ENCODE measurements at regions not wholly inside any gene's neighbourhood (a gene's known extent, or its start where the extent isn't known, plus 50 kb on each side); places are given as distances from the start of the nearest gene placed in this dataset.

DNA sequence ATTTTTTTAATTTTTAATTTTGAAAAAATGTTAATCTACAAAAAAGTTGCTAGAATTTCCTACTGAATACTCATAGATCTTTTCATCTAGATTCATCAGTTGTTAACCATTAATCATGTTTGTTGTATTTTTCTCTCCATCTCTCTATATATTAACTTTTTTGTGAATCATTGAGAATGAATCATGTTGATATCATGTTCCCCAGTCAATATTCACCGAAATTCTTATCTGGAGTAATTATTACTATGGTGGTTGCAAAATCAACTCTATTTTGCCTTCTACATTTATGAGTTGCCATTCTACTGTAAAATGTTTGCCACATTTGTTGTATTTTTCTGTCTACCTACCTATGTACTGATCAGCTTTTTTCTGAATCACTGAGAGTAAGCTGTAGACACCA lies 154.0 kb downstream of the SPP2 start:
- no peaks in the 10 kb centered on the region; the same call in 1 of the 2 replicates for H3K9me3 ChIP-seq (ENCODE audit: control insufficient read depth, insufficient read depth, low read length)
- H3K27ac ChIP-seq (ENCODE audit: low read depth, low read length), result no peak overlapping the region
- DNase-seq (ENCODE audit: low read depth, low spot score), result no peak
- peaks cover 6% of the 10 kb centered on the region for H3K27me3 ChIP-seq (ENCODE audit: control insufficient read depth, insufficient read depth, low read length)
- TF ChIP-seq, protein P1, sequence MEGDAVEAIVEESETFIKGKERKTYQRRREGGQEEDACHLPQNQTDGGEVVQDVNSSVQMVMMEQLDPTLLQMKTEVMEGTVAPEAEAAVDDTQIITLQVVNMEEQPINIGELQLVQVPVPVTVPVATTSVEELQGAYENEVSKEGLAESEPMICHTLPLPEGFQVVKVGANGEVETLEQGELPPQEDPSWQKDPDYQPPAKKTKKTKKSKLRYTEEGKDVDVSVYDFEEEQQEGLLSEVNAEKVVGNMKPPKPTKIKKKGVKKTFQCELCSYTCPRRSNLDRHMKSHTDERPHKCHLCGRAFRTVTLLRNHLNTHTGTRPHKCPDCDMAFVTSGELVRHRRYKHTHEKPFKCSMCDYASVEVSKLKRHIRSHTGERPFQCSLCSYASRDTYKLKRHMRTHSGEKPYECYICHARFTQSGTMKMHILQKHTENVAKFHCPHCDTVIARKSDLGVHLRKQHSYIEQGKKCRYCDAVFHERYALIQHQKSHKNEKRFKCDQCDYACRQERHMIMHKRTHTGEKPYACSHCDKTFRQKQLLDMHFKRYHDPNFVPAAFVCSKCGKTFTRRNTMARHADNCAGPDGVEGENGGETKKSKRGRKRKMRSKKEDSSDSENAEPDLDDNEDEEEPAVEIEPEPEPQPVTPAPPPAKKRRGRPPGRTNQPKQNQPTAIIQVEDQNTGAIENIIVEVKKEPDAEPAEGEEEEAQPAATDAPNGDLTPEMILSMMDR (IDR thresholded peaks at IDR 0.05; ENCODE audit: low read depth, low read length), result no peak
- no peak overlapping the region for H3K4me3 ChIP-seq (ENCODE audit: low read depth, low read length)
- ChIA-PET POLR2A (no interaction called here), CTCF (no interaction called here)

DNA sequence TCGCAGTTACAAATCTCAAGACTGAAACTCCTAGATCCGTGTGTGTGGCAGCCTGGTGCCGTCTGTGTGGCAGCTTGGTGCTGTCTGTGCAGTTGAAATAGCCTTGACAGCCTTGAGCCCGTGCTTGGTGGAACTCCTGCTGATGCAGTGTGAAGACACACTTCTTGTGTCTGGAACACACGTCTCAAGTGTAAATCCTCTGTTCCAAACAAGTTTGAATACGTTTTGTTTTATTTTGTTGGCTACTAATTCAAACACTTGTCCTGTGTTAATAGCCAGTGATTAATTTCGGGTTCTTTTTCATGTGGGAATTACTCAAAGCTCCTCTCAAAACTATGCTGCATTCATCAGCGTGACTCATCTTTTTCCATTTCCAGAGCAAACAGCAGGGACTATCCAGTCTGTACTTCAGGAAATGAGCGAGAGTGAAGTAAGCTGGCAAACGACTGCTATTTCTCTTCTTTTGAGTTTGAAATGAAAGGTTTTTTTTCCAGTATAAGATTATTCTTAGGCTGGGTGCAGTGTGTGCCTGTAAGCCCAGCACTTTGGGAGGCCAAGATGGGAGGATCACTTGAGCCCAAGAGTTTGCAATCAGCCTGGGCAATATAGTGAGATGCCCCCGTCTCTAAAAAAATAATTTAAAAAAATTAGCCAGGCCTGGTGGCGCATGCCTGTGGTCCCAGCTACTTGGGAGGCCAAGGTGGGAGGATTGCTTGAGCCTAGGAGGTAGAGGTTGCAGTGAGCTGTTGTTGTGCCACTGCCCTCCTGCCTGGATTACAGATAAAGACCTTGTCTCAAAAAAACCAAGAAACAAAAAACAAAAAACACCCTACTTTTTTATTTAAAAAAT lies 152.9 kb downstream of the SPP2 start:
- ChIA-PET POLR2A (interaction anchor here (0.7 to 1.0 kb wide), 3 partner anchors 86 to 293 kb away, joined by 3 read pairs; no protein-coding TSS in a partner anchor), CTCF (interaction anchor here (0.6 to 0.7 kb wide), 3 partner anchors 8 to 342 kb away, joined by 3 to 5 read pairs (median 4); no protein-coding TSS in a partner anchor)
- H3K27me3 ChIP-seq (ENCODE audit: control insufficient read depth, insufficient read depth, low read length), result peaks cover 15% of the 10 kb centered on the region
- H3K27ac ChIP-seq (ENCODE audit: low read depth, low read length), result peak overlapping the region; percentile 63
- no peaks in the 10 kb centered on the region; the same call in 1 of the 2 replicates for H3K9me3 ChIP-seq (ENCODE audit: control insufficient read depth, insufficient read depth, low read length)
- TF ChIP-seq, protein P1 (IDR thresholded peaks at IDR 0.05; ENCODE audit: low read depth, low read length), result no peak
- DNase-seq (ENCODE audit: low read depth, low spot score), result peak; percentile 79
- no peak overlapping the region for H3K4me3 ChIP-seq (ENCODE audit: low read depth, low read length)

DNA sequence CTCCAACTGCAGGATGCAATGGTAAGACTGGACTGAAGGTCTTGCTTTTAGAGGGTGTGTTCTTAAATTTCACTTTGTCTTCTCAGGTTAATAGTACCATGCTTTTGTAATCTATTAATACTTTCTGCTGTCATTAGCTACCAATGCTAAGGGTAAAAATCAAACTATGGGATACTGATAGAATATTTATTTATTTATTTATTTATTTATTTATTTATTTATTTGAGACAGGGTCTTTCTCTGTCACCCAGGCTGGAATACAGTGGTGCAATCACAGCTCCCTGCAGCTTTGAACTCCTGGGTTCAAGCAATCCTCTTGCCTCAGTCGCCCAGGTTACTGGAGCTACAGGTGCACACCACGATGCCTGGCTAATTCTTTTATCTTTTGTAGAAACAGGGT lies 152.1 kb downstream of the SPP2 start:
- no peak overlapping the region for H3K4me3 ChIP-seq (ENCODE audit: low read depth, low read length)
- H3K9me3 ChIP-seq (ENCODE audit: control insufficient read depth, insufficient read depth, low read length), result no peaks in the 10 kb centered on the region; the same call in 1 of the 2 replicates
- CTCF ChIA-PET, result no interaction called here
- no peak overlapping the region for H3K27ac ChIP-seq (ENCODE audit: low read depth, low read length)
- TF ChIP-seq, protein P1 (IDR thresholded peaks at IDR 0.05; ENCODE audit: low read depth, low read length), result no peak
- POLR2A ChIA-PET, result interaction anchor here (0.7 kb wide), 1 partner anchor 87 kb away, joined by 3 read pairs; no protein-coding TSS in a partner anchor
- peaks cover 21% of the 10 kb centered on the region for H3K27me3 ChIP-seq (ENCODE audit: control insufficient read depth, insufficient read depth, low read length)
- DNase-seq (ENCODE audit: low read depth, low spot score), result no peak

DNA sequence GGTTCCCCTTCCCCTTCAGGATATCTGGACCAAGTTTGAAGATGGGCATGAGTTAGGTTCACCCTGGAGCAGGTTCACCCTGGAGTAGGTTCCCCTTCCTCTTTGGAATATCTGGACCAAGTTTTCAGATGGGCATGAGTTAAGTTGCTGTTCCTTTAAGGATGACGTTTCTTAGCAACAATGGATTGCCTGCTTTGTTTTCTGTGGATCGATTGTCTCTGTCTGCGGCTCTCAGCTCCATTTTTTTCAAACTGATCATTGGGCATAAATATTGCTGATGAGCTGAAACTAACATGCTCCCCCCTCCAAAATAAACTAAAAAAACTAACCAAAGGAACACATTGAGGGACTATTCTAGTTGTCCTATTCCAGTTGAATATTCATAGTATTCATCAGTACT lies 149.5 kb downstream of the SPP2 start:
- DNase-seq (ENCODE audit: low read depth, low spot score), result no peak
- Histone ChIP-seq H3K4me3 (ENCODE audit: low read depth, low read length) (no peak overlapping the region), H3K9me3 (ENCODE audit: control insufficient read depth, insufficient read depth, low read length) (no peaks in the 10 kb centered on the region), H3K27ac (ENCODE audit: low read depth, low read length) (no peak overlapping the region), H3K27me3 (ENCODE audit: control insufficient read depth, insufficient read depth, low read length) (peaks cover 42% of the 10 kb centered on the region)
- CTCF ChIA-PET, result no interaction called here
- POLR2A ChIA-PET, result no interaction called here
- TF ChIP-seq, protein P1 (IDR thresholded peaks at IDR 0.05; ENCODE audit: low read depth, low read length), result no peak

DNA sequence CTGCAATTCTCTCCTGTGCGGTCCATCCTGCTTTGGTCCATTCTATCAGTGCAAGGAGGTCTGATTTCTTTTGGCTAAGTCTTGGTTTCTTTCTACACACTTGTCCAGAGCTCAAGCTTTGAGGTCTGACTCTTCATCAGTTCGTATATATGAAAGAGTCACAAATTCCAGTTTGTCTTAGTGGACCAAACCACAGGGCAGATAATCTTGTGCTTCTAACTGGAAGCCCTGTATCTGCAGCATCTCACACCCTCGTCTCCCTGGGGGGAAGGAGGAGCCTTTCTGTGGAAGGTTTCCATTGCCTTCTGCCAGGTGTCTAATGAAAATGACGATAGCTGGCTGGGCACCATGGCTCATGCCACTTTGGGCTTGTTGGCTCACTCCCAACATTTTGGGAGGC lies 148.5 kb downstream of the SPP2 start:
- CTCF ChIA-PET, result no interaction called here
- peaks cover 45% of the 10 kb centered on the region for H3K27me3 ChIP-seq (ENCODE audit: control insufficient read depth, insufficient read depth, low read length)
- no peak for DNase-seq (ENCODE audit: low read depth, low spot score)
- H3K27ac ChIP-seq (ENCODE audit: low read depth, low read length), result no peak overlapping the region
- H3K4me3 ChIP-seq (ENCODE audit: low read depth, low read length), result no peak overlapping the region
- POLR2A ChIA-PET, result no interaction called here
- no peaks in the 10 kb centered on the region for H3K9me3 ChIP-seq (ENCODE audit: control insufficient read depth, insufficient read depth, low read length)
- TF ChIP-seq, protein P1 (IDR thresholded peaks at IDR 0.05; ENCODE audit: low read depth, low read length), result no peak
